ENCODE measurements at regions not wholly inside any gene's neighbourhood (a gene's known extent, or its start where the extent isn't known, plus 50 kb on each side); places are given as distances from the start of the nearest gene placed in this dataset.

DNA sequence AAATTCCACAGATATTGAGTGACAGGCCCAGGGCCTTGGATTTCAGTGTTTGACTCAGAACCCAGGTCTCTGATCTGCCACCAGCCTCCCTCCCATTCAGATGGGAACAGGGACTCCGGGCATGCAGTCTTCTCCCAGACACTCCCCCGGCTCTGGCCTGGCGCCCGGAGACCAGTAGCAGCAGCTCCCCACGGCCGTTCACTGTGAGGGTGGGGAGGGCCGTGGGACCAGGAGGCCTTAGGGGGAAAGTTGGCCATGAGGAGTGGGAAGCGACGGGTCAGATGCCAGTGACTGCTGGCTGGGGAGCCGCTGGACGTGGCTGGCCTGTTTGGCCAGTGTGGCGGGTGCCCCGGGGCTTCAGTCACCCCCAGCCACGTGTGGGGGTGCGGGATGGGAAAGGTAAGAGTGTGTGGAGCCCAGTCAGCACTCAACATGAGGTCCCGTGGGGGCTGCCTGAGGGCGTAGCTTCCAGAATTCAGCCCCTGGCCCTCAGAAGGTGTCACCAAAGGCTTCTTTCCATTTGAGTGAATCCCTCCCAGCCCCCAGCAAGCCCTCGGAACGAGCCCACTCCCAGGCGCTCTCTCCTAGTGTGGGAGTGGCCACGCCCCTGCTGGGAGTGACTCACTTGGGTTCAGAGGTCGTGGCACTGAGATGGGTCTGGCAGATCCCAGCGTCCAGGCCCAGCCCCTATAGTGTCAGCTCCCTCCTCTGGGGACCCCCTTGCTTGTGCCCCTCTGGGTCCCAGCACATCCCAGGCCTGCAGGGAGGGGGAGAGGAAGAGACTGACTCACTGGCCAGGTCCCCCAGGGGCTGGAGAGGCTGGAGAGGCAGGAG is 309.4 kb downstream of the SEC14L1 start:
- no peak for DNase-seq

DNA sequence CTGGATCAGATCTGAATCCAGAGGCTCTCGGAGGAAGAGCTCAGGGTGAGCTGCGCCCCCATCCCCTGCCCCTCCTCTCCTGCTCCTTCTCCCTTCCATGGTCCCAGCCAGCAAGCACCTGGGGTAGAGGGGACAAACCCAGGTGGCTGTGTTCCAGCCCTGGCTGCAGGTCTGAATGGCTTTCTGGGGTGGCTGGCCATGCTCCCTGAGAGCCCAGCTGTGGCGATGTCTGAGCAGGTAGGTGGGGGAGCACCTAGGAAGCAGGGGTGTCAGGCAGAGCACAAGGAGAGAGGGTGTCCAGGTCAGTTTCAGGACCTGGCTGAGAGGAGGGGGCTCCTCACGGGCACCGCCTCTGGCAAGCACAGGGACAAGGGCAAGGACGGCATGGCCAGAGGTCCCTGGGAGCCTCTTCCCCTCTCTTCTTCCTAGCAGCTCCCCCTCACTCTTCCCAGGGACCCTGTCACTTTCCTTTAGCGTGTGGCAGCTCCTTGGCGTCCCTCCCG is 310.0 kb downstream of the SEC14L1 start:
- DNase-seq, result no peak

- peak; percentile 71 for DNase-seq
These were observed 310.6 kb downstream of the SEC14L1 start for GRCh38 chr17:77451245-77451893.

GRCh38 chr17:77451894-77452852 is 311.4 kb downstream of the SEC14L1 start:
- no peak for DNase-seq

GRCh38 chr17:77453613-77454241 is 313.0 kb downstream of the SEC14L1 start:
- DNase-seq, result peak; percentile 65

DNA sequence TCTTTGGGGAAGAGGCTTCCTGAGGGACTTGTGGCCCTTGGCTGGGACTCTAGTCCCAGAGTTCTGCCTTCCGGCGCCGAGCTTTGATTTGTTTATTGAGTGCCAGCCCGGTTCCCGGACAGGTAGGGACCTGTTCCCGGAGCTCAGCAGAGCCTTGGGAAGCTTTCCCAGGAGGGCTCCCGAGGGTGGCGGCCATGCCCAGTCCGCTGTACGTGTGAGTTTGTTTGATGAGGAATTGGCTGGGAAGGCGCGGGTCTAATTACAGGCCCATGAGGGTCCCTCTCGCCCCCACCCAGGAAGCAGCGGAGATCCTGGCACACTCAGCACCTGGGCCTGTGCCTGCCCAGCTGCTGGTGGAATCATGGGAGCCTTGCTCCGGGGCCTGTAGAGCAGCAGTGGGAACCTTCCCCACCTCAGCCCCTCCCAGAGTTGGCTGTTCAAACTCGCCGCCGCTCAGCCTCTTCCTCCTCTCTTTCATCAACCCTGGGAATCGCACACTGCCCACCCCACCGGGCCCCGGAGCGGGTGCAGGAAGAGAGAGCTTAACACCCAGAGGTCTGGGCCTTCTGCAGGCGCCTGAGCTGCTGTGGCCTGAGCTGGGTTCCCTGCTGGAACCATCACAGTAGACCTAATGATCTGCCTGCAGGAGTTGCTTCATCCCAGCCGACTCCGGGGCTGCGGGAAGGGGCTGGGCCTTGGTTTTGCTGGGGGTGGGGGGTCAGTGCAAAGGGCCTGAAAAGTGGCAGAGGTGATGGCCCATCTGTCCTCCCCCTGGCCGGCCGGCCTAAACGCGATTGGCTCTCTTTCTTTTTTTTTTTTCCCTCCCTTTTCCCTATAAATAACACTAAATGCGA is 313.7 kb downstream of the SEC14L1 start:
- DNase-seq, result no peak

GRCh38 chr17:77455111-77455890 is 314.5 kb downstream of the SEC14L1 start:
- DNase-seq, result no peak

GRCh38 chr17:77455891-77456260 is 315.1 kb downstream of the SEC14L1 start:
- no peak for DNase-seq

DNA sequence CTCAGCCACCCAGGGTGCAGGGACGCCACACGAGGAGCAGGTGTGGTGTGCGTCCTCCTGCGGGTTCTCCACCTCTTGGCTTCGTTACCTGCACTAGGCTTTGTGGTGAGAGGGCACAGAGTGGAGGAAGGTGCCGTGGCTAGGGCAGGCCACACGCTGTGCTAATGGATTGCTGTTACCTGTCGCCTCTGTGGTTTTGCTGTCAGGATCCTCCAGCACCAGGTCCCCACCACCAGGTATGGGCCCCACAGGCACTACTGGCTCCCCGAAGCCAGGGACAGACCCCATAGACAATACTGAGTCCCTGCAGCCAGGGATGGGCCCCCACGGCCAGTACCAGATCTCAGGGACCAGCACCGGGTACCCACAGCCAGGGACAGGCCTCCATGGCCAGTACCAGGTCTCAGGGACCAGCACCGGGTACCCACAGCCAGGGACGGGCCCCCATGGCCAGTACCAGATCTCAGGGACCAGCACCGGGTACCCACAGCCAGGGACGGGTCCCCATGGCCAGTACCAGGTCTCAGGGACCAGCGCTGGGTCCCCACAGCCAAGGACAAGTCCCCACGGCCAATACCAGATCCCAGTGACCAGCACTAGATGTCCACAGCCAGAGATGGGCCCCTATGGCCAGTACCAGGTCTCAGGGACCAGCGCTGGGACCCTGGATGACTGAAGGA is 315.6 kb downstream of the SEC14L1 start:
- DNase-seq, result peak; percentile 57

DNA sequence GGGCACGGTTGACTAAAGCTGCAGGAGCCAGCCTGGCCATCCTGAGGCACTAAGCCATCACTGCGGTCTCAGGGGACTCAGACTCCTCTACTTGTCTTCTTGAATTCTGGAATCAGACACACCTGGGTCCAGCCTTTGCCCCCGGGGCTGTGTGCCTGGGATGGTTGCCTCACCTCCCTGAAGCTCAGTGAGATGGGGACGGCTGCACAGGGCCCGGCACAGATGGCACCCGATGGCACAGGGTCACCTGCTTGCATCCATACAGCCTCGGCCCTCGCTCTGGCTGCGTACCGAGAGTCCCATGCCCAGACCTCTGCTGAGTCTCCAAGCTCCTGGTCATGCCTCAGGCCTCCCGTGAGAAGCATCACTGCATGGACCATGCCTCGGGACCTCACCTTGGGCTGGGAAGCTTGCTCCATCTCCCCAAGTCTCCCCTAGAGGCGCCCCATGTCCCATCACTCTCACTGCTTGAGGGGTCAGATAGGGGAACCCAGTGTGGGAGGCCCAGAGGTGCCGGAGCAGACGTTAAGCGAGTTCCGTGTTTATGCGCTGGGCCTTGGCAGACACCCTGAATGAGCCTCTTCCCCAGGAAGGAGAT is 316.3 kb downstream of the SEC14L1 start:
- peak; percentile 43 for DNase-seq

DNA sequence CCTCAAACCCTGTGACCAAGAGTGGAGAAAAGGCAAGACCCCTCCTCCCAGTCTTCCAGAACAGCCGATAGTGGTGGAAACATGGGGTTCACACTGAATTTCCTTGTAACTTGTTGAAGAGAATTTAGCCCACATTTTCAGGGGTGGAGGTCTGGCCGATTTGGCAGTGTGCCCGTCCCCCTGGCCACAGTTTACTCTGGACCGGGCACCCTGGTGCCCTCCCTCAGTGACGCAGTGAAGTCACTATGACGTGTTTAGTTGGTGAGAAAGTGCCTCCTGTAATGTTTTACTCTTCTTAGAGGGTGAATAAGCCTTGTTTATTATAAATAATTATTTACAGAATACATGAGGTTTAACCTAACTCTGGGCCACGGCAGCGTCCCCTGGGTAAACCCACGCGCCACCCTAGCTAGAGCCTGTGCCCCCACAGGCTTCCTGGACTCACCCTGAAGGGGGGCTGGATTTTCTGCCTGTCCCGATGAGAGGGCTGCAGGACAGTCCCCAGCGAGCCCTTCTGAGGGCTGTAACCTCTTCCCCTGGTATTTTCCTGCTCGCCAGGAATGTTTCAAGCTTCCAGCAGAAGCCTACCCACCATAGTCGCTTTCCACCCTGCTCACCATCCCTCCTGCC is 316.9 kb downstream of the SEC14L1 start:
- DNase-seq, result no peak

DNA sequence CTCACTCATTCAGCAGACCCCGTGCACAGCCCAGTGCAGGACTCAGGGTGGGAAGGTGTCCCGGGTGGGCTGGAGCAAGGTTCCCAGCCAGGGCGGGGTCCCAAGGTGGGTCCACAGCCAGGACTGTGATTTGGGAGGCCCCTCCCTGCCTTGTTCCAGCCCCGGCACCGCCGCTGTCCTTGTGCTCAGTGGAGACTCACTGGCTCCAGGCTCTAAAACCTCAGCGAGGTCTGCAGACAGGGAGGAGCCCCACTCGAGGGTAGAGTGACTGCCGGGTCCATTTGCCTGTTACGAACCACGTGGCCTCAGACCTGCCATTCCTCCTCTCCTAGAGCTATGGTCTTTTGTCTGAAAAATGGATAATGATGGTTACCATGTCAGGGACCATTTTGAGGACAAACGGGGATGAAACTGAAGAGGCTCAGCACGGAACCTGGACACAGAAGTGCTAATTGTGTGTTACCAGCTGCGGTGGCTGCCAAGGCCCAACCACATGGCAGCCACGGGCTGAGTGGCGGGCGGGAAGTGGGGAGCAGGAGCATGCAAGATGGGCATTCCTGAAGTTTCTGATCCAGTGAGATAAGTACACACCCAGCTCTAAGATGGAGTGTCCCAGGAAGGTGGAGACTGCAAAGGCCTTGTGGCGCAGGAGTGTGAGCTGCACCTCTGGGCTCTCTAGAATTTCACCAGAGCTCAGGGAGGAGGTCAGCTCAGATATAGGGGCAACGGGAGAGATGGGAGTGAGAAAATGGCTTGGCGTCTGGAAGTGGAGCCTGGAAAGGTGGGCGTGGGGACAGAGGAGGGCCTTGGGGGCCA is 317.6 kb downstream of the SEC14L1 start:
- peak; percentile 45 for DNase-seq

- DNase-seq, result peak; percentile 43
These were observed 318.4 kb downstream of the SEC14L1 start for GRCh38 chr17:77459018-77459755.

DNA sequence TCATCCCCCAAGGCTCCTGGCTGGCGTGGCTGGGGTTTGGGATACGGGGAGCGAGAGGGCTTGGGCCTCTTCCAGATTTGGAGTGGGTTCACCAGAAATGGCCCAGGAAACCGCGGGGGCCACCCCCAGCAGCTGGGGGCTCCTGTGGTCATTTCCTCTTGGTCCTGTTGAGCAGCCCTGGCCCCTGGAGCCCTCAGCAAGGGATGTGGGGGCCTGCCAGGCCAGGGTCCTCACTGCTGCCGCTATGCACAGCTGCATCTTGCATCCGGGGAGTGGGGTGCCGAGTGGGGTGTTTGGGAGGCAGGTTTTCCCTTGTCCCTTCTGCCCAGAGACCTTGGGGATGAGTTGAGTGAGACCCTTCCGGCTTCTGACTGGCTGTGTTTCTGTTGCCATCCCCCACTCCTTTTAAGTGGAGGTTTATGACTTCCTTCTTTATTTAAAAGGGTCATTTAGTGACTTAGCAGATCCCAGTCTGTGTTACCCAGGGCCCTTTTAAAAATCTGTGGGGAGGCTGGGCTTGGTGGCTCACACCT is 319.8 kb downstream of the SEC14L1 start:
- DNase-seq, result no peak

DNA sequence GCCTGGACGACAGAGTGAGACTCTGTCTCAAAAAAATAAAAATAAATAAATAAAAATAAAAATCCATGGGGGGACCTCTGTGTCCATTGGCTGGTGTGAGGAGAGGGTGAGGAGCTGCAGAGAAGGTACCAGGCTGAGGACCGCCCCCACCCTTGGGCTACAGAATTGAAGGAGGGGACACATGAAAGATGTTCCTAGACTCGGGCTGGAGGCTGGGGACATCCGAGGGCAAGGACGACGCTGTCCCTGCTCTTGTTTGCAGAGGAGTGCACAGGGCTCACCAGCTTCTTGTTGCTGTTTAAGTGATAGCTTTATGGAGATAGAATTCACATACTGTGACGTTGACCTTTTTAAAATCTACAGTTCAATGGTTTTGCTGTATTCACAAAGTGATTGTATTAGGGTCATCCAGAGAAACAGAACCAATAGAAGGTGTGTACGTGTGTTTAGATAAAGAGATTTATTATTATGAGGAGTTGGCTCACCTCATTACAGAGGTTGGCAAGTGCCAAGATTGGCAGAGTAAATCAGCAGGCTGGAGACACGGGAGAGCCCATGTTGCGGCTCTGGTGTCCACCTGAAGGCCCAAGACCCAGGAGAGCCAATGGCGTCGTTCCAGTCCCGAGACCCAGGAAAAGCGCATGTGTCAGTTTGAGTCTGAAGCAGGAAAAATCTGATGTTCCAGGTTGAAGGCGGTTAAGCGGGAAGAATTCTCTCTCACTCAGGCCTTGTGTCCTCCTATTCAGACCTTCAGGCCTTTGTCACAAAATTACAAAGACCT is 320.7 kb downstream of the SEC14L1 start:
- DNase-seq, result no peak

- peak; percentile 58 for DNase-seq
These were observed 321.3 kb downstream of the SEC14L1 start for GRCh38 chr17:77462090-77462489.

All from CD4-positive, alpha-beta T cell treated with Interleukin-21 for 1 hour (primary cell).